Hepatocyte (in vitro differentiated cells): ENCODE measurements at regions not wholly inside any gene's neighbourhood (a gene's known extent, or its start where the extent isn't known, plus 50 kb on each side); places are given as distances from the start of the nearest gene placed in this dataset.

Experiments used
- DNase-seq: peaks from one replicate; pipeline ENCODE4 v3.0.0-alpha.2; 2016; ENCODE audit warnings: low spot score
- H2AFZ ChIP-seq: fragments of 200-600 bp; sonication (generic); 2 replicates; pipeline ENCODE4 v1.6.0; 2016; ENCODE audit warnings: antibody characterized with exemption, mild to moderate bottlenecking
- H3K27ac ChIP-seq: fragments of 200-600 bp; sonication (generic); 2 replicates; pipeline ENCODE4 v1.5.1; 2016; ENCODE audit warnings: mild to moderate bottlenecking
- H3K27me3 ChIP-seq: fragments of 200-600 bp; sonication (generic); 2 replicates; pipeline ENCODE4 v1.6.1; 2016
- H3K36me3 ChIP-seq: fragments of 200-600 bp; sonication (generic); replicated peaks from 2 replicates; pipeline ENCODE4 v1.5.1; 2016; ENCODE audit warnings: low read depth; ENCODE audit not compliant: insufficient read depth
- H3K4me1 ChIP-seq: fragments of 200-600 bp; sonication (generic); 2 replicates; pipeline ENCODE4 v1.5.1; 2016; ENCODE audit warnings: mild to moderate bottlenecking, moderate library complexity; ENCODE audit not compliant: insufficient read depth
- H3K4me2 ChIP-seq: fragments of 200-600 bp; sonication (generic); 2 replicates; pipeline ENCODE4 v1.6.0; 2016
- H3K4me3 ChIP-seq: fragments of 200-600 bp; sonication (generic); 2 replicates; pipeline ENCODE4 v1.5.1; 2016; ENCODE audit warnings: mild to moderate bottlenecking
- H3K79me2 ChIP-seq: fragments of 200-600 bp; sonication (generic); 2 replicates; pipeline ENCODE4 v1.6.0; 2017; ENCODE audit warnings: mild to moderate bottlenecking
- H3K9me2 ChIP-seq: fragments of 200-600 bp; sonication (generic); replicated peaks from 2 replicates; pipeline ENCODE4 v1.6.0; 2017; ENCODE audit warnings: mild to moderate bottlenecking; ENCODE audit not compliant: insufficient read depth
- H3K9me3 ChIP-seq: fragments of 200-600 bp; sonication (generic); 2 replicates; pipeline ENCODE4 v1.5.1; 2016; ENCODE audit warnings: low read depth, mild to moderate bottlenecking
- H4K20me1 ChIP-seq: fragments of 200-600 bp; sonication (generic); 2 replicates; pipeline ENCODE4 v1.6.0; 2016; ENCODE audit warnings: mild to moderate bottlenecking; ENCODE audit not compliant: insufficient read depth, poor library complexity, severe bottlenecking
- EZH2 ChIP-seq: fragments of 200-600 bp; sonication (generic); IDR thresholded peaks from 2 replicates; pipeline ENCODE4 v1.6.1; 2016; ENCODE audit warnings: antibody characterized with exemption, mild to moderate bottlenecking, borderline replicate concordance
- EZH2phosphoT487 ChIP-seq: fragments of 200-600 bp; sonication (generic); IDR thresholded peaks from one replicate; pipeline ENCODE4 v1.6.1; 2018; ENCODE audit warnings: antibody characterized with exemption, mild to moderate bottlenecking, low read depth, moderate library complexity; ENCODE audit not compliant: unreplicated experiment, severe bottlenecking
- WGBS: methylation state at CpG from one replicate; pipeline ENCODE4 v1.1.6; 2016; ENCODE audit warnings: low lambda C conversion rate; ENCODE audit errors: missing lambda C conversion rate; 5-methylcytosine and 5-hydroxymethylcytosine counted together
- TF ChIP-seq, protein P1 (sequence below): fragments of 200-600 bp; sonication (generic); IDR thresholded peaks from 2 replicates; pipeline ENCODE4 v1.5.1; 2016; ENCODE audit warnings: antibody characterized with exemption, mild to moderate bottlenecking; ENCODE audit not compliant: poor library complexity

DNA sequence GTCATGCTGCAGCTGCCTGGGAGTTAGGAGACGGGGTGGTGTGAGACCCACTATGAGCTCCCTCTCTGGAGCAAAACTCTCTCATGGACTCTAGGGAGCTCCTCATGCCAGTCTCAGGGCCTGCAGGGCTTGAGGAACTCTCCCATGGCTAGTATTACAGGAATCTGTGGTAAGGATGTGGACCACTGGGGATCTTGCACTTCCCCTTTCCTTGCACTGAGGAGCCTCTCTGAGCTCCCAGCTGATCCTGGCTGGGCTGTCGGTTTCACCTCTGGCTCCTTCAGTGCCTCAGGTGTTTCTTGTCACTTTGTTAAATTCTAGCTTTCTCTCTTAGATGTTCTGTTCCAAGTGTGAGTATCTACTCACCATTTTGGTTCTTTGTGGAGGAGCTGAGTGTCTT, 71.6 kb upstream of the IMMP2L start:
- no peaks in the 10 kb centered on the region for H3K27me3 ChIP-seq
- no peak overlapping the region for H3K4me3 ChIP-seq
- no peaks in the 10 kb centered on the region for H3K9me2 ChIP-seq
- H3K4me2 ChIP-seq, result no peak overlapping the region
- DNase-seq, result no peak
- peaks cover 8% of the 10 kb centered on the region for H3K9me3 ChIP-seq
- H2AFZ ChIP-seq, result no peak overlapping the region
- H3K27ac ChIP-seq, result no peak overlapping the region
- H3K4me1 ChIP-seq, result no peaks in the 10 kb centered on the region
- no peaks in the 10 kb centered on the region for H4K20me1 ChIP-seq
- H3K79me2 ChIP-seq, result no peaks in the 10 kb centered on the region
- H3K36me3 ChIP-seq, result no peaks in the 10 kb centered on the region
- TF ChIP-seq EZH2phosphoT487, result no peak
- no peak for TF ChIP-seq EZH2
- TF ChIP-seq, protein P1, sequence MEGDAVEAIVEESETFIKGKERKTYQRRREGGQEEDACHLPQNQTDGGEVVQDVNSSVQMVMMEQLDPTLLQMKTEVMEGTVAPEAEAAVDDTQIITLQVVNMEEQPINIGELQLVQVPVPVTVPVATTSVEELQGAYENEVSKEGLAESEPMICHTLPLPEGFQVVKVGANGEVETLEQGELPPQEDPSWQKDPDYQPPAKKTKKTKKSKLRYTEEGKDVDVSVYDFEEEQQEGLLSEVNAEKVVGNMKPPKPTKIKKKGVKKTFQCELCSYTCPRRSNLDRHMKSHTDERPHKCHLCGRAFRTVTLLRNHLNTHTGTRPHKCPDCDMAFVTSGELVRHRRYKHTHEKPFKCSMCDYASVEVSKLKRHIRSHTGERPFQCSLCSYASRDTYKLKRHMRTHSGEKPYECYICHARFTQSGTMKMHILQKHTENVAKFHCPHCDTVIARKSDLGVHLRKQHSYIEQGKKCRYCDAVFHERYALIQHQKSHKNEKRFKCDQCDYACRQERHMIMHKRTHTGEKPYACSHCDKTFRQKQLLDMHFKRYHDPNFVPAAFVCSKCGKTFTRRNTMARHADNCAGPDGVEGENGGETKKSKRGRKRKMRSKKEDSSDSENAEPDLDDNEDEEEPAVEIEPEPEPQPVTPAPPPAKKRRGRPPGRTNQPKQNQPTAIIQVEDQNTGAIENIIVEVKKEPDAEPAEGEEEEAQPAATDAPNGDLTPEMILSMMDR, result no peak
- 74% methylated on average over 2 of the region's 2 CpGs for WGBS

DNA sequence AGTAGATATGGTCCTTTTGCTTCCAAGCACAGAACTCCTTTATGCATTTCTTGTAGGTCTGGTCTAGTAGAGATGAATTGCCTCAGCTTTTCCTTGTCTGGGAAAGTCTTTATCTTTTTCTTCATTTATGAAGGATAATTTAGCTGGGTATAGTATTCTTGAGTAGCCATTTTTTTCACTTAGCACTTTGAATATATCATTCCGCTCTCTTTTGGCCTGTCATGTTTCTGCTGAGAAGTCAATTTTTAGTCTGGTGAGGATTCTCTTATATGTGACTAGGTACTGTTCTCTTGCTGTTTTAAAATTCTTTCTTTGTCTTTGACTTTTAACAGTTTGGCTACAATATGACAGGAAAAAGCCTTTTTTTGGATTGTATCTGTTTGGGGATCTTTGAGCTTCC, 68.6 kb upstream of the IMMP2L start:
- no peaks in the 10 kb centered on the region for H3K27me3 ChIP-seq
- no peaks in the 10 kb centered on the region for H3K9me2 ChIP-seq
- WGBS, result 96% methylated on average over 1 of the region's 1 CpG
- no peak overlapping the region for H2AFZ ChIP-seq
- H3K79me2 ChIP-seq, result no peaks in the 10 kb centered on the region
- H3K36me3 ChIP-seq, result no peaks in the 10 kb centered on the region
- no peaks in the 10 kb centered on the region for H4K20me1 ChIP-seq
- DNase-seq, result no peak
- H3K4me2 ChIP-seq, result no peak overlapping the region
- no peak overlapping the region for H3K27ac ChIP-seq
- no peak overlapping the region for H3K4me3 ChIP-seq
- H3K4me1 ChIP-seq, result no peaks in the 10 kb centered on the region
- no peak for TF ChIP-seq EZH2phosphoT487
- TF ChIP-seq EZH2, result no peak
- TF ChIP-seq, protein P1, result no peak
- peaks cover 8% of the 10 kb centered on the region for H3K9me3 ChIP-seq

- no peak for TF ChIP-seq EZH2phosphoT487
- no peak for TF ChIP-seq EZH2
- TF ChIP-seq, protein P1, result no peak
- H3K9me2 ChIP-seq, result no peaks in the 10 kb centered on the region
- no peaks in the 10 kb centered on the region for H3K4me1 ChIP-seq
- 76% methylated on average over 4 of the region's 4 CpGs for WGBS
- H4K20me1 ChIP-seq, result no peaks in the 10 kb centered on the region
- no peaks in the 10 kb centered on the region for H3K9me3 ChIP-seq
- DNase-seq, result no peak
- no peaks in the 10 kb centered on the region for H3K79me2 ChIP-seq
- no peaks in the 10 kb centered on the region for H3K27me3 ChIP-seq
- no peak overlapping the region for H3K4me2 ChIP-seq
- H3K36me3 ChIP-seq, result no peaks in the 10 kb centered on the region
- no peak overlapping the region for H3K27ac ChIP-seq
- H3K4me3 ChIP-seq, result no peak overlapping the region
- H2AFZ ChIP-seq, result no peak overlapping the region
Measured at GRCh38 chr7:111622084-111622483, 59.8 kb upstream of the IMMP2L start.
